Testis (tissue), 2 donors: ENCODE measurements at regions not wholly inside any gene's neighbourhood (a gene's known extent, or its start where the extent isn't known, plus 50 kb on each side); places are given as distances from the start of the nearest gene placed in this dataset.

Experiments used
- DNase-seq: peaks from one replicate; pipeline ENCODE4 v3.0.0-alpha.2; 2019
- H3K27ac ChIP-seq, 2 donors: fragments of 200-600 bp; sonication (generic); one replicate each; pipeline ENCODE4 v1.5.1; 2019
- H3K27me3 ChIP-seq: fragments of 200-600 bp; sonication (generic); one replicate; pipeline ENCODE4 v1.5.1; 2019
- H3K36me3 ChIP-seq: fragments of 200-600 bp; sonication (generic); one replicate; pipeline ENCODE4 v1.5.1; 2017; ENCODE audit warnings: low read depth; ENCODE audit errors: missing control alignments
- H3K4me1 ChIP-seq: fragments of 200-600 bp; sonication (generic); one replicate; pipeline ENCODE4 v1.5.1; 2019
- H3K4me3 ChIP-seq, 2 donors: fragments of 200-600 bp; sonication (generic); one replicate each; pipeline ENCODE4 v1.5.1; 2017 to 2019
- H3K9me3 ChIP-seq: fragments of 200-600 bp; sonication (generic); one replicate; pipeline ENCODE4 v1.5.1; 2017
- CTCF ChIP-seq, 3 experiments: fragments of 450-650 bp in 2 of 3; fragments of 200-600 bp in 1 of 3; sonication (generic) in 1 of 3; IDR thresholded peaks; one replicate each; pipeline ENCODE4 v1.5.1; 2016 to 2019; ENCODE audit warnings: antibody characterized with exemption in 3 of 3, mild to moderate bottlenecking in 2 of 3, moderate library complexity in 1 of 3
- POLR2A ChIP-seq: fragments of 450-650 bp; IDR thresholded peaks from one replicate; pipeline ENCODE4 v1.6.1; 2017; ENCODE audit warnings: antibody characterized with exemption, mild to moderate bottlenecking, moderate library complexity
- WGBS, 2 donors: methylation state at CpG; one replicate each; pipeline ENCODE4 v1.1.5; 2018; 5-methylcytosine and 5-hydroxymethylcytosine counted together
- intact Hi-C: fragments of 100-400 bp; cut with DNase I; formaldehyde crosslinking; loops from one replicate; pipeline ENCODE4 v1.15.1; 2023; ENCODE audit warnings: low total_unique reads

- Histone ChIP-seq H3K27me3 (no peaks in the 10 kb centered on the region), H3K27ac (no peak overlapping the region), H3K9me3 (no peaks in the 10 kb centered on the region), H3K36me3 (no peaks in the 10 kb centered on the region), H3K4me3 (no peak overlapping the region), H3K4me1 (no peaks in the 10 kb centered on the region)
- WGBS, 2 donors, result 69 to 72% methylated on average over 1 of the region's 1 CpG
- DNase-seq, result no peak
- intact Hi-C loops, result no loop called here
- no peak for TF ChIP-seq CTCF (IDR thresholded peaks at IDR 0.05)
- TF ChIP-seq POLR2A, result no peak
Measured at GRCh38 chr7:114206688-114207087, 207.9 kb upstream of the FOXP2 start.

GRCh38 chr7:114196517-114196916 is 218.1 kb upstream of the FOXP2 start:
- no peak overlapping the region for H3K4me3 ChIP-seq
- no peaks in the 10 kb centered on the region for H3K36me3 ChIP-seq
- TF ChIP-seq CTCF (IDR thresholded peaks at IDR 0.05) (no peak), POLR2A (no peak)
- H3K27ac ChIP-seq, result no peak overlapping the region
- intact Hi-C loops, result no loop called here
- no peak for DNase-seq
- no peaks in the 10 kb centered on the region for H3K4me1 ChIP-seq
- no peaks in the 10 kb centered on the region for H3K27me3 ChIP-seq
- no peaks in the 10 kb centered on the region for H3K9me3 ChIP-seq
- 94 to 97% methylated on average over 1 of the region's 1 CpG for WGBS, 2 donors

GRCh38 chr7:114190387-114190786 is 224.2 kb upstream of the FOXP2 start:
- intact Hi-C loops, result no loop called here
- no peaks in the 10 kb centered on the region for H3K9me3 ChIP-seq
- no peak for DNase-seq
- H3K4me3 ChIP-seq, result no peak overlapping the region
- WGBS, 2 donors, result 76 to 80% methylated on average over 2 of the region's 2 CpGs
- H3K27ac ChIP-seq, result no peak overlapping the region
- no peaks in the 10 kb centered on the region for H3K27me3 ChIP-seq
- TF ChIP-seq POLR2A (no peak), CTCF (IDR thresholded peaks at IDR 0.05) (no peak)
- H3K4me1 ChIP-seq, result no peaks in the 10 kb centered on the region
- no peaks in the 10 kb centered on the region for H3K36me3 ChIP-seq

GRCh38 chr7:114183311-114184088 is 231.1 kb upstream of the FOXP2 start:
- WGBS, 2 donors, result 54 to 56% methylated on average over 3 of the region's 3 CpGs

More at GRCh38 chr7:114183311-114184088, 231.1 kb upstream of the FOXP2 start:
- no peaks in the 10 kb centered on the region for H3K9me3 ChIP-seq
- peak overlapping the region in 1 of 2 donors; percentile 16 for H3K4me3 ChIP-seq
- H3K36me3 ChIP-seq, result no peaks in the 10 kb centered on the region
- intact Hi-C loops, result no loop called here
- DNase-seq, result no peak
- TF ChIP-seq CTCF (IDR thresholded peaks at IDR 0.05) (no peak), POLR2A (no peak)
- H3K27me3 ChIP-seq, result no peaks in the 10 kb centered on the region
- H3K4me1 ChIP-seq, result no peaks in the 10 kb centered on the region
- H3K27ac ChIP-seq, result peak overlapping the region in 1 of 2 donors; percentile 5
